Activated CD8-positive, alpha-beta memory T cell treated with anti-CD3 and anti-CD28 coated beads, Interleukin-2, amount 10 ng/mL, durations not matched to agents 7 days and 5 days (primary cell): ENCODE measurements at regions not wholly inside any gene's neighbourhood (a gene's known extent, or its start where the extent isn't known, plus 50 kb on each side); places are given as distances from the start of the nearest gene placed in this dataset.
"Not testable (repeated sequence)": the region's sequence is repeated elsewhere in the genome, so short reads cannot be mapped to it uniquely, and the experiment has no call there.

Experiments
- ATAC-seq: fragments of 150-1000 bp; cut with Tn5 transposase; one replicate; pipeline ENCODE4 v1.10.0; 2021; ENCODE audit warnings: moderate library complexity
- CTCF ChIA-PET: fragments of 350-600 bp; sonication (Branson Sonifier 250); formaldehyde crosslinking; loops from one replicate; lab custom pipeline; 2021; ENCODE audit warnings: antibody characterized with exemption; lab: Charles Lee
- DNase-seq: peaks from one replicate; pipeline ENCODE4 v3.0.0-alpha.2; 2020
- H3K27ac Mint-ChIP-seq: one replicate; pipeline ENCODE4 v1.8.0; 2021; ENCODE audit warnings: mild to moderate bottlenecking, mixed read lengths
- H3K27me3 Mint-ChIP-seq: one replicate; pipeline ENCODE4 v1.8.0; 2021; ENCODE audit warnings: mixed read lengths
- H3K36me3 Mint-ChIP-seq: one replicate; pipeline ENCODE4 v1.8.0; 2021; ENCODE audit warnings: mild to moderate bottlenecking, mixed read lengths
- H3K4me1 Mint-ChIP-seq: one replicate; pipeline ENCODE4 v1.8.0; 2021; ENCODE audit warnings: mixed read lengths
- H3K4me3 Mint-ChIP-seq: one replicate; pipeline ENCODE4 v1.8.0; 2021; ENCODE audit warnings: mild to moderate bottlenecking, moderate library complexity, mixed read lengths
- H3K9me3 Mint-ChIP-seq: one replicate; pipeline ENCODE4 v1.8.0; 2022; ENCODE audit warnings: low read depth, mixed read lengths

DNA sequence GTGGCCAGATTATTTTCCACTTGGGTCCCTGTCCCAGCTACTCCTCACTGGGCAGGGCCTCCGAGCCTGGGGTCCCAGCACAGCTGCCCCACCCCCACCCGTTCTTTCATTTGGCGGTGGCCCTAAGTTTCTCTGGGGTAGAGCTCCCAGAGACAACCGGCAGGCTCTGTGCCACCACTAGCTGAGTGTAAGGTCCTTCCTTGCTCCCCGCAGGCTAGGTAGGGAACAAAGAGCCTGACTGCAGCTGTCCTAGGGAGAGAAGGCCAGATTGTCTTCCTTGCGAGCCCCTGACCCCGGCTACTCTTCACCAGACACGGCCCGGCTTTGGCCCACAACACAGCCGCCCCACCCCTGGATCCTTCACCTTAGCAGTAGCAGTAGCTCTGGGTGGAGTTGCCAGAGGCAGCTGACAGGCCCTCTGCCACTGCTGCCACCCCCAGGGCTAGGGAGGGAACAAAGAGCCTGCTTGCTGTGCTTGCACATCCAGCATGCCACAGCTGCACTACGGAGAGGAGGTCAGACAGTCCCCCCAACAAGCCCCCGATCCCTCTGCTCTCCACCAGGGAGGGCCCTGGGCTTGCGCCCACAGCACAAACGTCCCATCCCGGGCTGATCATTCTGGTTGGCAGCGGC lies 215.9 kb upstream of the POTEB3 start:
- DNase-seq, H3K4me1 Mint-ChIP-seq, H3K36me3 Mint-ChIP-seq, H3K9me3 Mint-ChIP-seq, CTCF ChIA-PET, H3K27ac Mint-ChIP-seq, H3K4me3 Mint-ChIP-seq, H3K27me3 Mint-ChIP-seq: not testable (repeated sequence)
- ATAC-seq = peak; percentile 61

- ATAC-seq, H3K27ac Mint-ChIP-seq, H3K4me3 Mint-ChIP-seq: not testable (repeated sequence)
Observed at GRCh38 chr15:21653707-21654106, 213.4 kb upstream of the POTEB3 start.

DNA sequence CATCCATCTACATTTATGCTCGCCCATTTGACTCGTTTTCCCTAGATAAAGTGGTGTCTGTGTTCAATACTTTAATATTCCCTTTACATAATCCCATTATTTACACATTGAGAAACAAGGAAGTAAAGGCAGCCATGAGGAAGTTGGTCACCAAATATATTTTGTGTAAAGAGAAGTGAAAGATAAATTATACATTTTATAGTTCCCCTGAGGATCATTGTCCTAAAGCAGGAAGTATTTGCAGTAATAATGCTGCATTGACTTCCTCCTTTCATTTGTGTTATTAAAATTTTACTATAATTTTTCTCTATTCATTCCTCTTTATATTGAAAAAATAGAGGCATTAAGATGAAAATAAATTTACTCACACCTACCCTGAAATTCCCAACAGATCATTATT lies 198.5 kb upstream of the POTEB3 start:
- H3K27ac Mint-ChIP-seq, H3K4me1 Mint-ChIP-seq: not testable (repeated sequence)

More at GRCh38 chr15:21653707-21654106, 213.4 kb upstream of the POTEB3 start:
- H3K4me1 Mint-ChIP-seq, H3K36me3 Mint-ChIP-seq, H3K27me3 Mint-ChIP-seq, H3K9me3 Mint-ChIP-seq, DNase-seq, CTCF ChIA-PET: not testable (repeated sequence)

GRCh38 chr15:21626694-21627093 lies 186.4 kb upstream of the POTEB3 start:
- ATAC-seq, H3K9me3 Mint-ChIP-seq, CTCF ChIA-PET: not testable (repeated sequence)

More for the DNA sequence above, 198.5 kb upstream of the POTEB3 start:
- H3K9me3 Mint-ChIP-seq, DNase-seq, CTCF ChIA-PET, H3K4me3 Mint-ChIP-seq, H3K36me3 Mint-ChIP-seq, ATAC-seq, H3K27me3 Mint-ChIP-seq: not testable (repeated sequence)

GRCh38 chr15:21609223-21609622 lies 168.9 kb upstream of the POTEB3 start:
- H3K9me3 Mint-ChIP-seq, ATAC-seq, H3K27me3 Mint-ChIP-seq, H3K27ac Mint-ChIP-seq, H3K4me1 Mint-ChIP-seq, H3K4me3 Mint-ChIP-seq, H3K36me3 Mint-ChIP-seq, CTCF ChIA-PET, DNase-seq: not testable (repeated sequence)

More at GRCh38 chr15:21626694-21627093, 186.4 kb upstream of the POTEB3 start:
- not testable (repeated sequence) for H3K4me3 Mint-ChIP-seq, H3K36me3 Mint-ChIP-seq, H3K27ac Mint-ChIP-seq, H3K27me3 Mint-ChIP-seq, H3K4me1 Mint-ChIP-seq, DNase-seq

DNA sequence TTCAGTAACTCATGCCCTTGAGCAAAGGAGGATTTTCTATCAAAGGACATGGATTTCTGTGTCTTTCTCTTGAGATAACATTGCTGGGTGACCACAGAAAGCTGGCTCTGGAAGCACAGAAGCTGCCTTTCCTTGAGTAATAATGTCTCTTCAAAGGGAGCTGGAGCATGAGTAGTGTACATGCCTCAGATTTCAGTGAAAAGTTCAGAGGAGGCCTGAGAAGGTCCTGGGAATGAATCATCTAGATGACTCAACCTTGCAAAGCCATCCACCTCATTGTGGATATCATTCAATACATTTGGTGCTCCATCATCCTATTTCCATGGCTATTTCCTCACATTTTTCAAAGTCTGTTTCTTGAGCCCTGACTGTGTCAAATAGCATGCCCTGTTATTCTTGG lies 125.1 kb upstream of the POTEB3 start:
- H3K27ac Mint-ChIP-seq, ATAC-seq, H3K36me3 Mint-ChIP-seq: not testable (repeated sequence)

GRCh38 chr15:21551809-21552208 lies 111.5 kb upstream of the POTEB3 start:
- H3K27ac Mint-ChIP-seq, H3K4me3 Mint-ChIP-seq, H3K4me1 Mint-ChIP-seq, DNase-seq, H3K9me3 Mint-ChIP-seq, H3K36me3 Mint-ChIP-seq, H3K27me3 Mint-ChIP-seq, CTCF ChIA-PET: not testable (repeated sequence)
- ATAC-seq = peak; percentile 88

More for the DNA sequence above, 125.1 kb upstream of the POTEB3 start:
- DNase-seq, H3K4me3 Mint-ChIP-seq, H3K27me3 Mint-ChIP-seq, H3K4me1 Mint-ChIP-seq, H3K9me3 Mint-ChIP-seq, CTCF ChIA-PET: not testable (repeated sequence)

DNA sequence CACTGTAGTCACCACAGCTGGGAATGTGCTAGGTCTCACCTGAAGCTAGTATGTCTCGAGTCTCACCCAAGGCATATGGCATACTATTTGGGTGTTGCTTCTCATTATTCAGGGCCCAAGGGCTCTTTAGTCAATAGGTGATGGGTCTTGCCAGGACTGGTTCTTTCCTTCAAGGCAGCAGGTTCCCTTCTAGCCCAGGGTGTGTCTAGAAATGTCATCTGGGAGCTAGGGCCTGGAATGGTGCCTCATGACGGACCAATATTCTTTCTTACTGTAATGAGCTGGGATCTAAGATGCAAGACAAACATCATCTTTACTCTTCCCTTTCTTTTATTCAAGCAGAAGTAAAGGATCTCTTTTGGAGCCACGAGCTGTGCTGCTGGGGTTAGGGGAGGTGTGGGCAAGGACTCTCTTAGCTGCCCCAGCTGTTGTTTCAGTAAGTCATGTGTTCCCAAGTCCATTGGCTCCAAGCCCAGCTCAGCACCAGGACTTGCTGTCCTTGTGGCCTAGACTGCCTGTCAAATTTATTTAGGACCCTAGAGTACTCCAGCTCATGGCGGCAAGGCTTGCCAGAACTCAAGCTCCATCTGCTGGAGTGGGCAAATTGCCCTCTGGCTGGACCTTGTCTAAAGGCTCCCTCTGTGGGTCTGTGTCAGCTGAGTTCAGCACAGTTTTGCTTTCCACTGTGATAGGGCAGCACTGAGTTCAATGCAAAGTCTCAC lies 106.0 kb upstream of the POTEB3 start:
- ATAC-seq, H3K27ac Mint-ChIP-seq, H3K4me1 Mint-ChIP-seq, CTCF ChIA-PET, H3K9me3 Mint-ChIP-seq, H3K27me3 Mint-ChIP-seq, H3K36me3 Mint-ChIP-seq, H3K4me3 Mint-ChIP-seq, DNase-seq: not testable (repeated sequence)

DNA sequence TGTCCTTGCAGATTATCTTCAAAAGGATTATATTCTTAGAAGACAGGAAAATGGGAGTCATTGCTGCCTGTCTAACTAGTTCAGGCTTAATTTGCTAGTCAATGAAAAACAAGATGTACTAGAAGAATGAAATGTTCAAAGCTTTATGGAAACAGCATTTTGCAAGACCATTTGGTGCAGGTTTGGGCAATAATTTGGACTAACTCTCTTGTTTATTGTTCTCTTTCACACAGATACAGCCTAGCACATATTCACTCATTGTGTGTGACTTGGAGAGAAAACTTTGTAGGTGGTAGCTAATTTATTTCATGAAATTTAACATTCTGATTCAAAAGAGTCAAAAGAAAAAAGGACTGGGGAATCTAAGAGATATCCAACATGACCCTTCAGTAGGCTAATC lies 92.5 kb upstream of the POTEB3 start:
- H3K9me3 Mint-ChIP-seq, H3K36me3 Mint-ChIP-seq, H3K4me1 Mint-ChIP-seq, DNase-seq, H3K27me3 Mint-ChIP-seq, CTCF ChIA-PET, H3K27ac Mint-ChIP-seq, ATAC-seq, H3K4me3 Mint-ChIP-seq: not testable (repeated sequence)

GRCh38 chr15:21516248-21516647 lies 75.9 kb upstream of the POTEB3 start:
- H3K9me3 Mint-ChIP-seq, CTCF ChIA-PET, ATAC-seq, DNase-seq, H3K27ac Mint-ChIP-seq, H3K36me3 Mint-ChIP-seq, H3K27me3 Mint-ChIP-seq, H3K4me3 Mint-ChIP-seq, H3K4me1 Mint-ChIP-seq: not testable (repeated sequence)

GRCh38 chr15:21515296-21515695 lies 75.0 kb upstream of the POTEB3 start:
- not testable (repeated sequence) for H3K4me1 Mint-ChIP-seq

DNA sequence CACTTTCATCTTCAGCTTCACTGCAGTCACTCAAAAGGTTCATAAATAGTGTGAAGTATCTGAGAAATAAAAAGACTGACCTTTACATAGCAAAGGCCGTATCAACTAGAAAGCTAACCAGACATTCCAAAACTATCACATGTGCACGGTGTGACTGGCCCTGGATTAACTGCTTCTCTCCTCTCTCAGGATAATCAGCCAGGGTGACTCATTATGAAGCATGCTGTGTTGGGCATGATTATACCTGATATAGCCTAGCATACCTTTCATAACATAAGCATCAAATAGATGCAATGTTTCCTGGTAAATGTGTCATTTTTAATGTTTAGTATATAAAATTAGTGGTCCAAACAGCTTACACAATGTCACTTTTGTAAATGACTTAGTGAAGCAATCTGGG lies 62.7 kb upstream of the POTEB3 start:
- H3K27me3 Mint-ChIP-seq, H3K4me3 Mint-ChIP-seq, H3K27ac Mint-ChIP-seq, DNase-seq, H3K4me1 Mint-ChIP-seq, H3K36me3 Mint-ChIP-seq, ATAC-seq, H3K9me3 Mint-ChIP-seq, CTCF ChIA-PET: not testable (repeated sequence)

More at GRCh38 chr15:21515296-21515695, 75.0 kb upstream of the POTEB3 start:
- DNase-seq, H3K36me3 Mint-ChIP-seq, CTCF ChIA-PET, H3K9me3 Mint-ChIP-seq, H3K4me3 Mint-ChIP-seq, H3K27ac Mint-ChIP-seq, H3K27me3 Mint-ChIP-seq, ATAC-seq: not testable (repeated sequence)
